ENCODE measurements at regions not wholly inside any gene's neighbourhood (a gene's known extent, or its start where the extent isn't known, plus 50 kb on each side); places are given as distances from the start of the nearest gene placed in this dataset.
"Not testable (repeated sequence)": the region's sequence is repeated elsewhere in the genome, so short reads cannot be mapped to it uniquely, and the experiment has no call there.

GRCh38 chrY:7781501-7781900, 869.9 kb upstream of the AMELY start:
- Histone ChIP-seq H3K4me2 (ENCODE audit: low read length) (no peak overlapping the region), H3K27me3 (ENCODE audit: insufficient read depth, low read length) (no peaks in the 10 kb centered on the region), H4K20me1 (ENCODE audit: insufficient read depth, low read length) (no peaks in the 10 kb centered on the region), H3K36me3 (ENCODE audit: insufficient read depth, low read length) (no peaks in the 10 kb centered on the region), H3K79me2 (ENCODE audit: insufficient read depth, low read length) (no peaks in the 10 kb centered on the region), H2AFZ (ENCODE audit: low read length) (no peak overlapping the region), H3K27ac (ENCODE audit: low read depth, low read length, poor library complexity, severe bottlenecking) (no peak overlapping the region), H3K9me3 (ENCODE audit: low read length) (no peaks in the 10 kb centered on the region), H3K9me2 (ENCODE audit: low read depth, low read length) (no peaks in the 10 kb centered on the region), H3K9ac (ENCODE audit: low read length) (no peak overlapping the region), H3K4me1 (ENCODE audit: insufficient read depth, low read length, severe bottlenecking) (peaks cover 4% of the 10 kb centered on the region), H3F3A (ENCODE audit: insufficient read depth, low read length) (no peaks in the 10 kb centered on the region), H3K4me3 (ENCODE audit: low read depth, low read length, poor library complexity, severe bottlenecking) (no peak overlapping the region)
- no peak for TF ChIP-seq EZH2 (IDR thresholded peaks at IDR 0.05; ENCODE audit: borderline replicate concordance, low read length)
- no peak for TF ChIP-seq CTCF (IDR thresholded peaks at IDR 0.05; ENCODE audit: low read length)

GRCh38 chrY:7775436-7775835, 863.9 kb upstream of the AMELY start:
- not testable (repeated sequence) for H3K79me2 ChIP-seq (ENCODE audit: insufficient read depth, low read length); H3K27me3 ChIP-seq (ENCODE audit: insufficient read depth, low read length); H3K4me3 ChIP-seq (ENCODE audit: low read depth, low read length, poor library complexity, severe bottlenecking); H3K9me3 ChIP-seq (ENCODE audit: low read length); H3K9ac ChIP-seq (ENCODE audit: low read length); H2AFZ ChIP-seq (ENCODE audit: low read length); H3K36me3 ChIP-seq (ENCODE audit: insufficient read depth, low read length); H3K4me2 ChIP-seq (ENCODE audit: low read length); H4K20me1 ChIP-seq (ENCODE audit: insufficient read depth, low read length); H3K9me2 ChIP-seq (ENCODE audit: low read depth, low read length); H3F3A ChIP-seq (ENCODE audit: insufficient read depth, low read length)
- Histone ChIP-seq H3K27ac (ENCODE audit: low read depth, low read length, poor library complexity, severe bottlenecking) (peak overlapping the region; percentile 60), H3K4me1 (ENCODE audit: insufficient read depth, low read length, severe bottlenecking) (peaks cover 14% of the 10 kb centered on the region)

- Histone ChIP-seq H3K4me3 (ENCODE audit: low read depth, low read length, poor library complexity, severe bottlenecking) (no peak overlapping the region), H3K4me2 (ENCODE audit: low read length) (no peak overlapping the region), H3K27ac (ENCODE audit: low read depth, low read length, poor library complexity, severe bottlenecking) (no peak overlapping the region), H3F3A (ENCODE audit: insufficient read depth, low read length) (no peaks in the 10 kb centered on the region), H3K27me3 (ENCODE audit: insufficient read depth, low read length) (no peaks in the 10 kb centered on the region), H3K9ac (ENCODE audit: low read length) (no peak overlapping the region), H3K9me2 (ENCODE audit: low read depth, low read length) (no peaks in the 10 kb centered on the region), H3K79me2 (ENCODE audit: insufficient read depth, low read length) (no peaks in the 10 kb centered on the region), H3K9me3 (ENCODE audit: low read length) (no peaks in the 10 kb centered on the region), H3K36me3 (ENCODE audit: insufficient read depth, low read length) (no peaks in the 10 kb centered on the region), H2AFZ (ENCODE audit: low read length) (no peak overlapping the region), H4K20me1 (ENCODE audit: insufficient read depth, low read length) (no peaks in the 10 kb centered on the region), H3K4me1 (ENCODE audit: insufficient read depth, low read length, severe bottlenecking) (peaks cover 13% of the 10 kb centered on the region)
- no peak for TF ChIP-seq EZH2 (IDR thresholded peaks at IDR 0.05; ENCODE audit: borderline replicate concordance, low read length)
- no peak for TF ChIP-seq CTCF (IDR thresholded peaks at IDR 0.05; ENCODE audit: low read length)
Measured at GRCh38 chrY:7771771-7772170, 860.2 kb upstream of the AMELY start.

- no peak for TF ChIP-seq EZH2 (IDR thresholded peaks at IDR 0.05; ENCODE audit: borderline replicate concordance, low read length)
- no peaks in the 10 kb centered on the region for H3K9me2 ChIP-seq (ENCODE audit: low read depth, low read length)
- H3K4me3 ChIP-seq (ENCODE audit: low read depth, low read length, poor library complexity, severe bottlenecking): no peak overlapping the region
- H4K20me1 ChIP-seq (ENCODE audit: insufficient read depth, low read length): no peaks in the 10 kb centered on the region
- H3K36me3 ChIP-seq (ENCODE audit: insufficient read depth, low read length): no peaks in the 10 kb centered on the region
- H3K27ac ChIP-seq (ENCODE audit: low read depth, low read length, poor library complexity, severe bottlenecking): no peak overlapping the region
- no peaks in the 10 kb centered on the region for H3K9me3 ChIP-seq (ENCODE audit: low read length)
- no peaks in the 10 kb centered on the region for H3K4me1 ChIP-seq (ENCODE audit: insufficient read depth, low read length, severe bottlenecking)
- H3K79me2 ChIP-seq (ENCODE audit: insufficient read depth, low read length): no peaks in the 10 kb centered on the region
- H3K27me3 ChIP-seq (ENCODE audit: insufficient read depth, low read length): no peaks in the 10 kb centered on the region
- no peak overlapping the region for H2AFZ ChIP-seq (ENCODE audit: low read length)
- H3K4me2 ChIP-seq (ENCODE audit: low read length): no peak overlapping the region
- H3K9ac ChIP-seq (ENCODE audit: low read length): no peak overlapping the region
- no peaks in the 10 kb centered on the region for H3F3A ChIP-seq (ENCODE audit: insufficient read depth, low read length)
Measured at GRCh38 chrY:7769790-7770375, 858.3 kb upstream of the AMELY start.
